Suppressor macrophage treated with lipopolysaccharide for 4 hours (primary cell): ENCODE measurements at regions not wholly inside any gene's neighbourhood (a gene's known extent, or its start where the extent isn't known, plus 50 kb on each side); places are given as distances from the start of the nearest gene placed in this dataset.
A peak's percentile ranks its signal among the peaks of the same experiment; 100 is the strongest.

Experiments
- DNase-seq: peaks from one replicate; pipeline ENCODE4 v3.0.0-alpha.2; 2020

DNA sequence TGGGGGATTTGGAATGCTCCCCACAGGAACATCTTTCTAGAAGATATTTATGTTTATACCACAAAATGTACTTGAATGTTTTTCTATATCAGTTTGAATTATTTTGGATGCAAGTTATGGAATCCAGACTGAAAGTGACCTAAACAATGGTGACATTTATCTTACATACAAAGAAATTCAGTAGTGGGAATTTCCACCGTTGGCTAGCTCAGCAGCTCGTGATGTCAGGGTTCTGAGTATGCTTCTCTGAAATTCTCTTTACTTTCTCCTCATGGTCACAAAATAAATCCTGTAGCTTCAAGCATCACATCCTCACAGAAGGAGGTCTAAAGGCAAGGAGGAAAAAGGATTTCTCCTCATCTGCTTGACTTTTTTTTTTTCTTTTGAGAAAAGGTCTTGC is 105.3 kb downstream of the AKAIN1 start:
- DNase-seq = no peak

DNA sequence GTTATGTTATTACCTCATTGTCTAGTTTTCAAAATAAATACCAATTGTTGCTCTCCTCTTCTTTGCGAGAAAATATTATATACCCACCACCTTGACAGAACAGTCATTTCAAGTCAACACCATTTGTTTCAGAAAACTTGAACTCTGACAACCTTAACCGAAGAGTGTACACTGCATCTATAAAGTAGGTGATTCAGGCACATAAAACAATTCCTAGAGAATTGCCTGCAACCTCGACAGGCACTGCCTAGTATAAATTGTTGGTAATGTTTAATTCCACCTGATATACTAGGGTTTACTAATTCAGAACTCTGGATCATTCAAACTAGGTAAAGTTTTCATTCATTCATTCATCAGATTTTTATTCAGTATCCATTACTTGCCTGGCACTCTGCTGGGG is 121.8 kb downstream of the AKAIN1 start:
- DNase-seq = no peak

GRCh38 chr18:5073026-5073944 is 123.8 kb downstream of the AKAIN1 start:
- DNase-seq = peak; percentile 38

DNA sequence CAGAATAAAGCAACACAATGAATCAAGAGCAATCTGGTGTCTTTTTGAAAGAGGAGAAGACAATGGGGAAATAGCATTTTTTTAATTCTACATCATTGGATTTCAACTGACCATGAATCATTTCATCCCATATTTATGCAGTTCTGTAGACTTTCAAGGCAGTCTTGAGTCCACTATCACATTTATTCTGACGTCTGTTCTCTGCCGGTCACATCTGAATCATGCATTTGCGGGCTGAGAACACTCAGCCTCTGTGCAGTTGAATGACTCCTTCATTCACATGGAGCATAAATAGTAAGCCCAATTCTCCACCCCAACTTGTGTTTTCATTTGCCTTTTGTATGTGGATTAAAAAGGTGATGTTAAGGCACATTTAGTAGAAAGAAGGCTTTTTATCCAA is 128.2 kb downstream of the AKAIN1 start:
- DNase-seq = no peak

DNA sequence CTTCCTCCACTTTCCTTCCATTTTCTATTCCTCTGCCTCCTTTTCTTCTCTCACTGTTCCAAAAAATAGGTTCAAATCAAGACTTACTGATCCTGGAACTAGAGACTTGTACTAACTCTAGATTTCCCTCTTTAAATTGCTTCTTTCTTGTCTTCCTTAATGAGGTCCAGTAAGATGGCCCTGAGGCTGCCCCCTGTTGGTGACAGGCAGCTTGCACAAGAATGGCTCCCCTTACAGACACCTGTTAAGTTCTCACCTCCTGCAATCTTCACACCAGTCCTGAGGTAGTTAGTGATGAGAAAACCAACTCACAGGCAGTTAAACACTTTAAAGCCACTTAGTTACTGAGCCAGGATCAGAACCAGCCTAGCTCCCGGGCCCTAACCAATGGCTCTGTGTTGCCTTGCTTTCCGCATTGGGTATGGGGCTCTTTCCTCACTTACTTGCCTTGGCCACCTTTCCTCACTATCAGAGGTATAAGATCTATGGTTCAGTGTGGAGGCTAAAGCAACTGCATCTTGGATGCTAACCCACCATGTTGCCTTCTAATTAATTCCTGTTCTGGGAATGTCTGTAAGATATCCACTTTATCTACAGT is 130.6 kb downstream of the AKAIN1 start:
- DNase-seq = peak; percentile 12

- no peak for DNase-seq
Observed at GRCh38 chr18:5065615-5066014, 131.4 kb downstream of the AKAIN1 start.

GRCh38 chr18:5064841-5065370 is 132.2 kb downstream of the AKAIN1 start:
- DNase-seq = no peak

GRCh38 chr18:5061785-5062184 is 135.3 kb downstream of the AKAIN1 start:
- DNase-seq = no peak

GRCh38 chr18:5060543-5060942 is 136.5 kb downstream of the AKAIN1 start:
- no peak for DNase-seq

GRCh38 chr18:5059696-5060032 is 137.4 kb downstream of the AKAIN1 start:
- DNase-seq = no peak

DNA sequence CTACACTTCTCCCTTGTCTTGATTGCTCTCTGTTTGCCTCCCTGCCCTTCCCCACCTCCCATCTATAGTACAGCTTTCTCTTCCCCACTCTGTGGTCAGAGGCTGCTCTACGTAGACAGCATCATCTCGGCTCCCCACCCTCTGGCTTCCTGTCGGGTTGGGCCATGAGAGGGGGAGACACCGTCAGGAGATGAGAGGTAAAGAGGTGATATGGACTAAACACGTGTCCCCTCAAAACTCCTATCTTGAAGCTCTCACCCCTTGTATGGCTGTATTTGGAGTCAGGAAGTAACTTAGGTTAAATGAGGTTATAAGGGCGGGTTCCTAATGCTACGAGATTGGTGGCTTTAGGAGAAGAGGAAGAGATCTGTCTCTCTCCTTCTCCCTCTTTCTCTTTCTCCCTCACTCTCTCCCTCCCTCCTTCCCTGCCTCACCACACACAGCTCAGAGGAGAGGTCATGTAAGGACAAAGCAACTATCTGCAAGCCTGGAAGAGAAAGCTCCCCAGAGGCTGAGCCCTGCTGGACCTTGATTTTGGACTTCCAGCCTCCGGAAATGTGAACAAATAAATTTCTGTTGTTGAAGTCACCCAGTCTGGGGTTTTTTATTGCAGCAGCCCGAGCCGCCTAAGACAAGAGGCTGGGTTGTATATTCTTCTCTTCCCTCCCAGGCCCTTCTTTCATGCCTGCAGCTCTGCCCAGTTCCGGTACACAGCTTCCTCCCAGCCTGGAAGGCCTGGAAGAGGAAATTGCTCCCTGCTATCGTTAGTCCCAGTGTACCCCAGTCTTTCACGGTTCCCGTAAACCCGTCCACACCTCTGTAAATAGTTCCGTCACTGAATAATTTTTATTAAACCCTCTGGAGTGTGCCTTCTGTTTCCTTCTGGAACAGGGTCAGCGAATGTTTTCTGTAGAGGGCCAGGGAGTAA is 138.0 kb downstream of the AKAIN1 start:
- peak; percentile 19 for DNase-seq

- peak; percentile 72 for DNase-seq
Observed at GRCh38 chr18:5057386-5058348, 139.4 kb downstream of the AKAIN1 start.

- DNase-seq = no peak
Observed at GRCh38 chr18:5052491-5052890, 144.6 kb downstream of the AKAIN1 start.

- DNase-seq = no peak
Observed at GRCh38 chr18:5051207-5051606, 145.8 kb downstream of the AKAIN1 start.

DNA sequence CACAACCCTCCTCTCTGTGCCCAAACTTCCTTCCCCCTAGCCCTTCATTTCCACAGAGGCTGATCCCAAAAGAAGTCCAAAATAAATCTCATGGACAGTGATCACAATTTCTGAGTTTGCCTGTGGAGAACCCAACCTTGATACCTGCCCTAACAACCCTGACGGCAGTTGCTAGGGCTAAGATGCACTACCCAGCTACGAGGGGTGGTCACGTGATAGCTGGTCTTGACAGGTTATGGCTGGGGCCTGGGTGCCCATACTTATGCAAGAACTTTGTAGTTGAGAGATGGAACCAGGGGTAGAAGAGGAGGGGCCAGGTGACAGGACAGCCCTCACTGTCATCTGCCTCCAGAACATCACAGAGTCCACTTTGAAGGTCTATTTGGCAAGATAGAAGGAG is 147.9 kb downstream of the AKAIN1 start:
- DNase-seq = no peak

DNA sequence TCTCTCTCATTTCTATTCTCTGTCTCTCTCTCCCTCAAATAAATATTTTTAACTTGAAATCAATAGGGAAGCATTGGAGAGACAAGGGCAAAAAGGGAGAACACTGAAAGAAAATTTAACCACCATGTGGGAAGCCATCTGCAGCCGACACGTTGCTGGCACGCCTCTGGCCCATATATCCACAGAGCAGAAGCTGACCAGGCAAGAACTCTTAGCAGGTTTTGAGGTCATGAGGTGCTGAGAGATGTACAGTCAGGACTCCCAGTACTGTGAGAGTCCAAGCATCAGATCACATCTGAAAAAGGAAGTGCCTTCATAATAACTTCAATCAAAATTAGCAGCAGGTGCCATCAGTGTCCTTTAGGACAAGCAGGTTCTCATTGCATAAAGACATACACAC is 156.6 kb downstream of the AKAIN1 start:
- DNase-seq = no peak

- no peak for DNase-seq
Observed at GRCh38 chr18:5036523-5036922, 160.5 kb downstream of the AKAIN1 start.

- no peak for DNase-seq
Observed at GRCh38 chr18:5031216-5031615, 165.8 kb downstream of the AKAIN1 start.

GRCh38 chr18:5030636-5031035 is 166.4 kb downstream of the AKAIN1 start:
- no peak for DNase-seq

- no peak for DNase-seq
Observed at GRCh38 chr18:5029592-5029991, 167.5 kb downstream of the AKAIN1 start.

DNA sequence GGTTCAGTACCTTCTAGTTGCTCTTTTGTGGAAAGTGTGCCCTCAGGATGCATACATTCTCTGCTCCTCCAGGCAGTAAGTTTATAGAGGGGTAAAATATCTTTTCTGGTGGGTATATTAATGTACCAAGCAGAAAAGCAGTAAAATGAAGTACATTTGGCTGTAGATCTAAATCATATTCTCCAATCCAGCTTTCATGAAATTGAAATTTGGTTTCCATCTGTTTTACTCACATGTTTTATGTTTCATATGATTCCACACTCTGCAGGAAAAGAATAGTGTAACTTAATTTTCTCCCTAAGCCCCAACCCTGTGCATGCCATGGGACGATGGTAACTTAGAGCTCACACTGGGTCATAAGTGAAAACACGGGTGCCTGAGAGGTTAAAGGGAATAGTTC is 172.3 kb downstream of the AKAIN1 start:
- DNase-seq = no peak

DNA sequence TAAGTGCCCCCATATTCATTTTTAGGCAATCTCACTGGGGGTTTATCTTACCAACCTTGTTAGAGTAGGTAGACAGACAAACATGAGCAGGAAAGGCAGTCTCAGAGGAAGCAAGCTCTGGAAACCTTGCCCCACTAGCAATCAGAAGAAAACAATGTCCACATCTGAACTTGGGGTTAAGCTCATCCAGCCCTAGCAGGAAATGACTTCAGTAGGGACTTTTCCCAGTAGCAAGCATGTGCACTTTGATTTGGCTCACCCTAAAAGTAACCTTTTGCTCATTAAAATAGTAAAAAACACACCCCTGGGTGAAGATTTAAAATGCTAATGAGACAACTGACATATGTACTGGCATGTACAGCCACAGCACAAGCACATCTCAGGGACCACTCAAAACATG is 175.5 kb downstream of the AKAIN1 start:
- no peak for DNase-seq
